Inflammatory macrophage treated with lipopolysaccharide for 1 hour (primary cell): ENCODE measurements at regions not wholly inside any gene's neighbourhood (a gene's known extent, or its start where the extent isn't known, plus 50 kb on each side); places are given as distances from the start of the nearest gene placed in this dataset.
"Not testable (repeated sequence)": the region's sequence is repeated elsewhere in the genome, so short reads cannot be mapped to it uniquely, and the experiment has no call there.

Source experiments
- DNase-seq, 2 donors: peaks; one replicate each; pipeline ENCODE4 v3.0.0-alpha.2; 2020 to 2022

DNA sequence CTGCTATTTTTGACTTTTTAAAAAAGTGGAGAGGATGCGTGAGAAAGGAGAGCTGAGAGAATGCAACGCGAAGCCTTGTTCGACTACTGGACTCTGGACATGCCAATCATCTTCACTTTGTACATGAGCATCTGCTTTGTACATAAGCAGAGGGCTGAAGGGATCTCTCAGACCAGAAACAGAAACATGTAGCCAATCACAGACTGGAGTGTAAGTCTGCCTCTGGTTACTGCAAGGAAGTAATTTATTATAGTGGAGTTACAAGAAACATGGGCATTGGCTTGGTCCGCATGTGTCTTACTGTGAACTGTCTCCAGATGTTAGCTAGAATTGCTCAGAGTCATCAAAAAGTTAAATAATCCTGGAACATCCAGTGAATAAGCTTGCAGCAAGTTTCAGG lies 190.0 kb upstream of the GRAMD2B start:
- DNase-seq, result no peak

DNA sequence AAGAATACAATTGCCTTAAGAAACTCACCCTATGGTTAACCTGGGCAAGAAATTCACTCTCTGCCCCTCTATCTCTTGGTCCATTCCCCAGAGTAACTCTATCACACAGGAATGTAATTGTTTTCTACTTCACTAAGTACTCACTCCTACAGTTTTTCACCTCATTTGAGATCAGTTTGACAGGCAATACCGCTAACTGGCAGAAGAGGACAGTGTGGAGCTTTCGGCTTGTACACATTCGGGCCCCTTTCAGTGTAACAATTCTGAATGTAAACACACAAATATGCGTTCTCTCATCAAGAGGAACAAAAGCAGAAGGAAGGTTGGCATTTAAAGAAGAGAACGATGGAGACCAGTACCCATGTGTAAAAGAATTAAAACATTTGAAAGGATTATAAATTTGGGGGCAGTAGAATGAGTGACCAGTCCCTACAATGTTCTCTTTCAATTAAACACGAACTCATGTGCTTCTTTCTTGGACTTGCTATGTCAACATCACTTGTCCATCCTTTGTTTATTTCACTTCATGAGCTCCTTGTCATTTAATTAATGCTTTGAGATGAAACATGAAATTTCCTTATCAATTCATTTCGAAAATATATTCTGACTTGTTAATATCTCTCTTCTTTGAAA lies 188.5 kb upstream of the GRAMD2B start:
- DNase-seq, result no peak

DNA sequence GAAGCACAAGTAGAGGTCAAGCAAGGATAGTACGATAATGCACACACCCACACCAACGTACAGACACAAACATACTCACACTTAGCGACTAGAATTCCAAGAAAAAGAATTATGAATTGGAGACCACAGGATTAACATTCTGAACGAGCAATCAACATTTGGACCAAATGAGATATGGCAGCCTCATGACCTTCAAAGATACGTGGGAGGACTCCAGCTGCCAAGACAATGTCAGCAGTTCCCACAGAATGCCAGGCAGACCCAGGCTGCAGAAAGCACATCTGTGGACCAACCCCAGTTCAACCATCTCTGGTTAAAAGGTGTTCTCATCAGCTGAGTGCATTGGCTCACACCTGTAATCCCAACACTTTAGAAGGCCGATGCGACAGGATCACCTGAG lies 187.6 kb upstream of the GRAMD2B start:
- no peak for DNase-seq

- no peak for DNase-seq
These were observed 186.2 kb upstream of the GRAMD2B start for GRCh38 chr5:126236994-126237393.

DNA sequence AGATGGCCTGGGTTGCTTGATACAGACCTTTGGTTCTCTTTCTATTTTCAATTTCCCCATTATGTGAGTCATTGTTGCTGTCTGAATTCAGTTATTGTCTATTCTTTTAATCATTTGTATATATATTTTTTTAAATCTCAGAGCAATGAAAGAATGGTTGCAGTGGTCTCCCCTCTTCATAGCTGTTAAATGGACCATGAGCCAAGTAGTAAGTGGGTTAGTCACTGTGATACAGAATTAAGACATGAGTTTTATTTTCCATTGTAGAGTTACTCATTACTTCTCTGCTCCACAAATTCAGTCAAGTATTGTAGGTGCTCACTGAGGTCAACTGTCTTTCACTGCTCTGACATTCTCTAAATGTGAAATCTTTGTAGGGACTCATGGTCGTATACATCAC lies 174.6 kb upstream of the GRAMD2B start:
- no peak for DNase-seq

GRCh38 chr5:126251024-126251423 lies 172.2 kb upstream of the GRAMD2B start:
- DNase-seq, result no peak

DNA sequence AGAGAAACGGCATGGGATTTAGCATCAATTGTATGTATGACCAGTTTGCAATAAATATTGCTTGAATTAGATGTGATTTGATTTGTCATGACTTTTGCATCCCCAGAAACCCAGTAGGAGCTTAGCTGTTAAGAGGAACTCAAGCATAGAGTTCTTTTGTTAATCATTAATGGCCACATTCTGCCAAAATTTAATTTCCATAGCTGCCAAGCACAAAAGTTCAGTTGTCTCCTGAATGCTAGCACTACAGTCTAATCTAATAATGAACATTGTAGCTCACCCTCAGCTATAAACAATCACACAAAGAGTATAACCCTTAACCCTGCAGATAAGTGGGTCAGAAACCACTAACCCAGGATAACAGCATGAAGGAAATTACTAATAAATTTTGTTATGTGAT lies 169.8 kb upstream of the GRAMD2B start:
- DNase-seq, result no peak

- no peak for DNase-seq
These were observed 159.5 kb upstream of the GRAMD2B start for GRCh38 chr5:126263591-126264184.

DNA sequence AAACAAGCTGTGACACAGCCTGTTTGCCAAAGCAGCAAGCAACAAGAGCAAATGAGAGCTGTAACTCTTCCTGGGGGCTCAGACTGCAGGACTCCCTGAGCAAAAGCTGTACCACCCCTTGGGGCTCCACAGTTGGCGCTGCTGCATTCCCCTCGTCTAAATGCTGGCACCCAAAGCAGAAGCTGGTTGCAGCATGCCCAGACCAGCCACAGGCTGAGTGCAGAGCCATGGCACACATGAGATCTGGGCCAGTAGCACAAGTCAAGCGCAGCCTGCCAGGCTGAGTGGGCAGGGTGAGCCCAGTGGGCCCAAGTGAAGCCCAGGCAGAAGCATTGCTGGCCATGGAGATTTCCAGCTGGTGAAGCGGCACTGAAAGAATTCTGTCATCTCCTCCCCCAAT lies 157.3 kb upstream of the GRAMD2B start:
- DNase-seq, result no peak

DNA sequence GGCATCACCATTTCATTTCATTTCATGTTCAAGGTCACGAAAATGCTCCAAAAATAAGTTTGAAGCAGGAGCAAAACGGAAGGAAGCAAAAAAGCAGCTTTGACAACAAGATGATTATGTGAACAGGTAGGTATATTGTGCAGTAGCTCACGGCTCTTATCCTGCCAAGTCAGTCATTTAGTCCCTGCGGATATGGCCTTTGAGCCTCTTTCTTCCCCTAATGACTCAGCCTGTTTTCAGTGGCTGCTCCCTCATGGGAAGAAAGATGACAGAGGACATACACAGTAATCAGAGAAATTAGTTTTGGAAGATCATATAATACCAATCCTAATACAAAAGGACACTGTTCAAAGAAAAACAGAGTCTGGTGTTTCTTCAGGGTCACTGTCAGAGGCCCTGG lies 155.8 kb upstream of the GRAMD2B start:
- no peak for DNase-seq

DNA sequence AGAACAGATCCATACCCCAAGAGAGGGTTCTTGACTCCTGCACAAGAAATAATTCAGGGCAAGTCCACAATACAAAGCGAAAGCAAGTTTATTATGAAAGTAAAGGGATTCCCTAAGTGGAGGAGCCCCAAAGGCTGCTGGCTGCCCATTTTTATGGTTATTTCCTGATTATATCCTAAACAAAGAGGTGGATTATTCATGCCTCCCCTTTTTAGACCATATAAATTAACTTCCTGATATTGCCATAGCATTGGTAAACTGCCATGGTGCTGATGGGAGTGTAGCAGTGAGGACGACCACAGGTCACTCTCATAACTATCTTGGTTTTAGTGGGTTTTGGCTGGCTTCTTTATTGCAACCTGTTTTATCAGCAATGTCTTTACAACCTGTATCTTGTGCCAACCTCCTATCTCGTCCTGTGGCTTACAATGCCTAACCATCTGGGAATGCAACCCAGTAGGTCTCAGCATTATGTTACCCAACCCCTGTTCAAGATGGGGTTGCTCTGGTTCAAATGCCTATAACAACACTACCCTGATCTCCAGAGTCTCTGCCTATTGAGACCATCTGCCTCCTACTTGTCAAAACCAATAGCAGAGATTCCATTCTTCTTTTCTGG lies 154.4 kb upstream of the GRAMD2B start:
- DNase-seq, result no peak

GRCh38 chr5:126269511-126269910 lies 153.7 kb upstream of the GRAMD2B start:
- DNase-seq, result no peak

GRCh38 chr5:126271141-126271540 lies 152.1 kb upstream of the GRAMD2B start:
- DNase-seq, result no peak

- DNase-seq, result no peak
These were observed 149.0 kb upstream of the GRAMD2B start for GRCh38 chr5:126274076-126274762.

GRCh38 chr5:126274763-126275125 lies 148.5 kb upstream of the GRAMD2B start:
- no peak for DNase-seq

DNA sequence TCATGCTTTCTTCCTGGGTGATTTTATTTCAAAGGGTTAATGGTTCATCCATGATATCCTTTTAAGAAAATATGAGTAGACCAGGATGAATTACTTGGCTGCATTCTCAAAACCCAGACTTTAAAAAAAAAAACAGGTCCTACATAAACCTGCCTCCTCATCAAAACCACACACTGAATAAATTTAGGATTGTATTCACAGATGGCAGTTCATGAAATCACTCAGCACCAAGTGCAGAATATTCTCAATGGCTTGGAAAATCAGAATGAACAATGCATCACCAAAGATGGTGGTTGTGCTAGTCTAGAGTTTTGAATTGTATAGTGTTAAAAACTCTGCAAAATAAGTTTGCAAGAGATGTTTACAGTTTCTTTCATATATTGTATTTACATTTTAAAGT lies 145.4 kb upstream of the GRAMD2B start:
- no peak for DNase-seq

DNA sequence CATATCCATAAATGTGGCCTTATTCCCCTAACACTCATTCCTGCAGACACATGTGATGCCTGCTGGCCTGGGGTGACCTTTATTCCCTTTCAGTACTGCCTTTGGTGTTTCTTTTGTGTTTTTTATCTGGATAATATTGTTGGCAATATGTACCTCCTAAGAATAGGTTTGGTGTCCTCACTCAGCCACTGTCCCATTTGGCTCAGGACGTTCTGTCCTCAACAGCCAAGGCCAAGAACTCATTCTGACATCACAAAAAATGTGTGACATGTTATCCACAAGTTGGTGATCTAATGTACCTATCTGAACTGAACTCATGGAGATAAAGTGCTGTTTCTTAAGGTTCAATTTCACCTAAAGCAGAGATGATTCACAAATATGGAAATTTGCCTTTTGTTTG lies 142.9 kb upstream of the GRAMD2B start:
- no peak for DNase-seq

DNA sequence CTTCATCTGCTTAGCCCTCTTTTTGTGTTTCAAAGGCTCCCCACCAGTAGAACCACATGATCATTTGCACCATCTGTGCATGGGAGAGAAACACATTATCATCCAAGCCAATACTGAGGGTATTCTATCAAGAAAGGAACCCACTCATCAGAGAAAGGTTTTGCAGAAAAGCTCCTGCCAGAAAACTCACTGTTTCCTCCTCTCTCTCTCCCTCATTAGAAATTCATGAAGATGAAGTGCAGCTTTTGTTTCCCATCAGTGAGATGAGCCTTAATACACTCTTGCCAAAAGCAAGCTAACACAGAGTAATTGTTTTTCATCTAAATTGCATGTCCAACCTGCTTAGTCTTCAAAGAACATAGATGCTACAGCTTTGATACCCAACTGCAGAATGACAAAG lies 142.4 kb upstream of the GRAMD2B start:
- no peak for DNase-seq

- no peak for DNase-seq
These were observed 138.1 kb upstream of the GRAMD2B start for GRCh38 chr5:126284977-126285696.

- DNase-seq, result not testable (repeated sequence)
These were observed 127.1 kb upstream of the GRAMD2B start for GRCh38 chr5:126296121-126296520.

DNA sequence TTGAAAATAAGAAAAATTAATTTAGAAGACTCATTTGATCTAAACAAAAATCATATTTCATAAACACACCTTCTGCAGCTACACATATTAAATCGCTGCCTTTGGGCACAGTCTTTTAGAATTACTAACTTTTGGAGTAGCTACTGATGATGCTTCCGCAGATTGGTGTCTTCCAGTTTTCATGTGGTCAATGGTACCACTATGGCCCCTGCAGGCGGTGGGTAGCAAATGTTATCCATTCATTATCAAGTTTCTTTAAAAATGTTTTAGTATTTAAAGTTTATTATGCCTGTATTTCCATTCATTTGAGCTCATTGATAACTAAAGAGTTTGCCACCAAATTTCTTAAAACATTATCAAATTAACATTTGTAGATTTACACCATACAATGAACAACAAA lies 122.9 kb upstream of the GRAMD2B start:
- no peak for DNase-seq

GRCh38 chr5:126301056-126301455 lies 122.2 kb upstream of the GRAMD2B start:
- DNase-seq, result no peak

DNA sequence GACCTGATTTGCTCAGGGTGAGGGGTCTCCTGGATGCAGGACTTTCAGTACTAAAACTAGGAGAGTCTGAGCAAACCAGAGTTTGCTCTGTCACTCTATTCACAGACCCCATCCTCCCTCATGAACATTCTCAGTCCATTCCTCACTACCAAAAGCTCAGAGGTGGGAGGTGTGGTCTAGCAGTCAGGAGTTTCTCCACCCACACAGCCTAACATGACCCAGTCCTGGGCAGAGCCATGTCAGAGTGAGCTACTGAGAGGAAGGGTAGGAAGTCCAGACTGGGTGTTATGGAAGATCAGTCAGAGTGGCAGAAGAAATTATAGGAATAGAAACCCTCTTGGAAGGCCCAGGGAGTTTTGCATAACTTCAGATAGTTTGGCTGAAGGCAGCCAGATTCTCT lies 113.3 kb upstream of the GRAMD2B start:
- no peak for DNase-seq

GRCh38 chr5:126311766-126312165 lies 111.4 kb upstream of the GRAMD2B start:
- no peak for DNase-seq
